Tibial nerve (tissue), 3 donors: ENCODE measurements at regions not wholly inside any gene's neighbourhood (a gene's known extent, or its start where the extent isn't known, plus 50 kb on each side); places are given as distances from the start of the nearest gene placed in this dataset.

Source experiments
- CTCF ChIP-seq, 5 experiments: fragments of 200-600 bp in 3 of 5; fragments of 450-650 bp in 2 of 5; sonication (generic) in 3 of 5; IDR thresholded peaks; one replicate each; pipeline ENCODE4 v1.5.1; 2016 to 2019; ENCODE audit warnings: antibody characterized with exemption in 5 of 5, mild to moderate bottlenecking in 3 of 5, moderate library complexity in 2 of 5
- POLR2A ChIP-seq, 2 donors: fragments of 450-650 bp; IDR thresholded peaks; one replicate each; pipeline ENCODE4 v1.6.1; 2017; ENCODE audit warnings: antibody characterized with exemption in 2 of 2, mild to moderate bottlenecking in 2 of 2, moderate library complexity in 2 of 2

DNA sequence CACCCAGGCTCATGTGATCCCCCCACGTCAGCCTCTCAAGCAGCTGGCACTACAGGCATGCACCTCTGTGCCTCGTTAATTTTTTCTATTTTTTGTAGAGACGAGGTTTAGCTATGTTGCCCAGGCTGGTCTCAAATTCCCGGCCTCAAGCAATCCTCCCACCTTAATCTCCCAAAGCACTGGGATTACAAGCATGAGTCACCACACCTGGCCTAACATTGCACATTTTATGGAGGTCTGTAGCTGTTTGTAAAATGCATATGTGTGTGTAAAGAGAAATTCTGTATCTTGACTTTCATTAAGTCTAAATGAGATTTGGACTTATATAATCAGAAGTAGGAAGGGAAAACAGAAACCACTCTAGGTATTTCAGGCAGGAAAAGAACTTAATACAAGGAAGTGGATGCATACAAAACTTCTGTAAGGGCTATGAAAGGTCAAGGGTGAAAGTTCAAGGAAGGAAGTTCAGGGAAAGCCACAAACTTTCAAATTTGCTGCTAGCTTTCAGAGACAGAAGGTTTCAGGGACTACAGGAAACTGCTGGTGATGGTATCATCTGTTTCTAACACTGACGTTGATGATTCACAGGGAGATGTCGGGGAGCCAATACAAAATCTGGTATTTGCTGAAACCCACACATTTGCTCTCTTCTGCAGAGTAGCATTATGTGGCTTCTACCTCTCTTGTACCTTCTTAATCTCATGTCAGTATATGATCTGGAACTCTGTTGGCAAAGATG is 209.4 kb downstream of the PIK3R1 start:
- TF ChIP-seq CTCF (IDR thresholded peaks at IDR 0.05) (no peak), POLR2A (IDR thresholded peaks at IDR 0.05) (no peak)
